ENCODE measurements at regions not wholly inside any gene's neighbourhood (a gene's known extent, or its start where the extent isn't known, plus 50 kb on each side); places are given as distances from the start of the nearest gene placed in this dataset.

- H3K9me1 ChIP-seq (ENCODE audit: control insufficient read depth, insufficient read depth, low read length), result no peaks in the 10 kb centered on the region
- no peaks in the 10 kb centered on the region for H3K79me2 ChIP-seq (ENCODE audit: control insufficient read depth, insufficient read depth, low read length)
- H3K27ac ChIP-seq (ENCODE audit: extremely low read depth, low read depth, low read length), result no peak overlapping the region
- no peaks in the 10 kb centered on the region for H3K36me3 ChIP-seq (ENCODE audit: control insufficient read depth, insufficient read depth, low read length)
- TF ChIP-seq BMI1 (IDR thresholded peaks at IDR 0.05; ENCODE audit: low read length) (no peak), DNMT1 (IDR thresholded peaks at IDR 0.05) (no peak), RBM34 (IDR thresholded peaks at IDR 0.05; ENCODE audit: borderline replicate concordance, insufficient read depth, low read length) (no peak), BRCA1 (IDR thresholded peaks at IDR 0.05) (no peak), BRCA1 (CRISPR knock-in tag; IDR thresholded peaks at IDR 0.05) (no peak), HOXB6 (CRISPR knock-in tag; IDR thresholded peaks at IDR 0.05; ENCODE audit: borderline replicate concordance) (no peak), CBFB (CRISPR knock-in tag; IDR thresholded peaks at IDR 0.05) (no peak), FOXP1 (CRISPR knock-in tag; IDR thresholded peaks at IDR 0.05) (no peak), PHB (CRISPR knock-in tag; IDR thresholded peaks at IDR 0.05) (no peak), ERF (CRISPR knock-in tag; IDR thresholded peaks at IDR 0.05) (no peak)
- ATAC-seq (no peak), FAIRE-seq (no peak), DNase-seq (ENCODE audit: extremely low read depth in 1 of 4, low spot score in 3 of 4) (no peak)
- no peaks in the 10 kb centered on the region for H3K4me1 ChIP-seq (replicated peaks in 1 of 2; ENCODE audit: control insufficient read depth in 2 of 2, insufficient read depth in 2 of 2, low read length in 2 of 2)
- H2AFZ ChIP-seq (ENCODE audit: low read depth, low read length), result no peak overlapping the region
- POLR2A ChIA-PET, result no interaction called here
- H3K9ac ChIP-seq (ENCODE audit: insufficient read depth in 1 of 2, low read depth in 2 of 2, low read length in 2 of 2), result no peak overlapping the region
- BruUV-seq (replicated peaks), result no TSS peak
- H3K9me3 ChIP-seq (replicated peaks; ENCODE audit: control insufficient read depth, insufficient read depth, low read depth, low read length), result no peaks in the 10 kb centered on the region
- no peak overlapping the region for H3K4me3 ChIP-seq
- intact Hi-C loops (cut with micrococcal nuclease), result loop anchor here (5.0 kb wide), 1 partner anchor 157 kb away; no protein-coding TSS in a partner anchor
- in situ Hi-C loops (cut with MboI), result no loop called here
- no peaks in the 10 kb centered on the region for H4K20me1 ChIP-seq (replicated peaks; ENCODE audit: control insufficient read depth, insufficient read depth, low read length)
- no peaks in the 10 kb centered on the region for H3K27me3 ChIP-seq (ENCODE audit: control insufficient read depth in 2 of 2, insufficient read depth in 2 of 2, low read length in 2 of 2)
- 5% methylated on average over 1 of the region's 1 CpG for WGBS (ENCODE audit: insufficient coverage, low coverage, missing lambda C conversion rate)
- H3K4me2 ChIP-seq (ENCODE audit: insufficient read depth, low read length), result no peak overlapping the region
- CTCF ChIA-PET (ENCODE audit: low intra/inter-chr PET ratio), result no interaction called here
Observed at GRCh38 chr6:104484191-104484590, 375.5 kb downstream of the HACE1 start.
